CD4-positive, alpha-beta T cell (primary cell): ENCODE measurements at regions not wholly inside any gene's neighbourhood (a gene's known extent, or its start where the extent isn't known, plus 50 kb on each side); places are given as distances from the start of the nearest gene placed in this dataset.
A peak's percentile ranks its signal among the peaks of the same experiment; 100 is the strongest.
"Not testable (repeated sequence)": the region's sequence is repeated elsewhere in the genome, so short reads cannot be mapped to it uniquely, and the experiment has no call there.

Experiments
- ATAC-seq: fragments of 200-7000 bp; cut with Tn5 transposase; one replicate; pipeline ENCODE4 v1.10.0; 2022; ENCODE audit warnings: mild to moderate bottlenecking; ENCODE audit not compliant: poor library complexity
- CTCF ChIA-PET: fragments of 350-600 bp; sonication (Branson Sonifier 250); formaldehyde crosslinking; loops from one replicate; lab custom pipeline; 2021; ENCODE audit warnings: antibody characterized with exemption, inconsistent platforms; lab: Charles Lee
- POLR2A ChIA-PET: fragments of 350-600 bp; sonication (Branson Sonifier 250); formaldehyde crosslinking; loops from one replicate; lab custom pipeline; 2021; ENCODE audit warnings: antibody characterized with exemption, inconsistent platforms; lab: Charles Lee
- DNase-seq, 14 experiments: peaks; one replicate each; pipeline ENCODE4 v3.0.0-alpha.2; 2013 to 2020; ENCODE audit warnings: mixed read lengths in 2 of 14
- H3K27ac ChIP-seq, 2 donors: one replicate each; pipeline versions ENCODE4 v1.5.1 to v1.7.0; 2013; ENCODE audit warnings: low read length in 2 of 2, low read depth in 1 of 2, mild to moderate bottlenecking in 1 of 2
- H3K27me3 ChIP-seq, 2 experiments: 1 replicate in 1 of 2; 2 replicates in 1 of 2; pipeline versions ENCODE4 v1.6.1 to v1.7.0; 2013; ENCODE audit warnings: low read length in 2 of 2, control low read depth in 1 of 2, mild to moderate bottlenecking in 1 of 2, moderate library complexity in 1 of 2; ENCODE audit not compliant: insufficient read depth in 2 of 2, control insufficient read depth in 1 of 2
- H3K36me3 ChIP-seq: one replicate; pipeline ENCODE4 v1.6.1; 2013; ENCODE audit warnings: low read length, control low read depth; ENCODE audit not compliant: insufficient read depth
- H3K4me1 ChIP-seq: one replicate; pipeline ENCODE4 v1.6.1; 2013; ENCODE audit warnings: low read length, control low read depth; ENCODE audit not compliant: insufficient read depth
- H3K4me3 ChIP-seq: one replicate; pipeline ENCODE4 v1.5.1; 2013; ENCODE audit warnings: mild to moderate bottlenecking, low read length, moderate library complexity
- H3K9me3 ChIP-seq, 2 experiments: 1 replicate in 1 of 2; 2 replicates in 1 of 2; pipeline versions ENCODE4 v1.6.1 to v1.7.0; 2013; ENCODE audit warnings: low read length in 2 of 2, mild to moderate bottlenecking in 2 of 2, control low read depth in 1 of 2, moderate library complexity in 1 of 2; ENCODE audit not compliant: control insufficient read depth in 1 of 2, insufficient read depth in 1 of 2
- H3K27ac Mint-ChIP-seq: one replicate; pipeline ENCODE4 v1.8.0; 2020; ENCODE audit warnings: mixed read lengths
- H3K27me3 Mint-ChIP-seq: one replicate; pipeline ENCODE4 v1.8.0; 2021; ENCODE audit warnings: mixed read lengths
- H3K36me3 Mint-ChIP-seq: one replicate; pipeline ENCODE4 v1.8.0; 2021; ENCODE audit warnings: low read depth, mixed read lengths
- H3K4me1 Mint-ChIP-seq: one replicate; pipeline ENCODE4 v1.8.0; 2021; ENCODE audit warnings: low read depth, mixed read lengths
- H3K4me3 Mint-ChIP-seq: one replicate; pipeline ENCODE4 v1.8.0; 2020; ENCODE audit warnings: mild to moderate bottlenecking, mixed read lengths
- H3K9me3 Mint-ChIP-seq: one replicate; pipeline ENCODE4 v1.8.0; 2020; ENCODE audit warnings: mixed read lengths
- CTCF ChIP-seq: fragments of 200-600 bp; IDR thresholded peaks from one replicate; pipeline ENCODE4 v1.8.0; 2022; ENCODE audit warnings: antibody characterized with exemption, mild to moderate bottlenecking
- intact Hi-C, 2 experiments: fragments of 100-400 bp; cut with DNase I in 1 of 2; cut with micrococcal nuclease in 1 of 2; formaldehyde crosslinking; loops; one replicate each; pipeline versions ENCODE4 v1.15.1 to v1.9.0; 2023 to 2025; cut with DNase I, micrococcal nuclease

GRCh38 chr15:79777916-79778315 is 118.9 kb downstream of the MTHFS start:
- no peak overlapping the region for H3K4me3 Mint-ChIP-seq
- no peak for DNase-seq
- ATAC-seq = no peak
- TF ChIP-seq CTCF = no peak
- H3K36me3 Mint-ChIP-seq = no peaks in the 10 kb centered on the region
- CTCF ChIA-PET = interaction anchor here (1.0 kb wide), 1 partner anchor 11 kb away, joined by 3 read pairs; no protein-coding TSS in a partner anchor
- H3K27ac Mint-ChIP-seq = no peak overlapping the region
- intact Hi-C loops = loop anchor here in 1 of 2 experiments (10.0 kb wide), 1 partner anchor 63 kb away; no protein-coding TSS in a partner anchor
- POLR2A ChIA-PET = no interaction called here
- H3K9me3 ChIP-seq = peaks cover 18% of the 10 kb centered on the region in 2 experiments
- H3K27me3 Mint-ChIP-seq = peaks cover 11% of the 10 kb centered on the region
- H3K36me3 ChIP-seq = no peaks in the 10 kb centered on the region
- H3K27me3 ChIP-seq = peaks cover 3 to 5% of the 10 kb centered on the region in 2 experiments
- H3K4me1 Mint-ChIP-seq = no peaks in the 10 kb centered on the region
- H3K4me1 ChIP-seq = peaks cover 7% of the 10 kb centered on the region
- H3K9me3 Mint-ChIP-seq = peaks cover 8% of the 10 kb centered on the region
- H3K4me3 ChIP-seq = no peak overlapping the region
- no peak overlapping the region for H3K27ac ChIP-seq

- Mint-ChIP-seq H3K4me3 (no peak overlapping the region), H3K27ac (no peak overlapping the region), H3K36me3 (no peaks in the 10 kb centered on the region), H3K27me3 (peaks cover 16% of the 10 kb centered on the region), H3K9me3 (peaks cover 8% of the 10 kb centered on the region), H3K4me1 (no peaks in the 10 kb centered on the region)
- Histone ChIP-seq H3K4me3 (no peak overlapping the region), H3K9me3 (peaks cover 18 to 19% of the 10 kb centered on the region in 2 experiments), H3K27ac (no peak overlapping the region), H3K4me1 (peaks cover 7% of the 10 kb centered on the region), H3K27me3 (peaks cover 3 to 5% of the 10 kb centered on the region in 2 experiments), H3K36me3 (no peaks in the 10 kb centered on the region)
- no peak for ATAC-seq
- no peak for TF ChIP-seq CTCF
- intact Hi-C loops = loop anchor here in 1 of 2 experiments (10.0 kb wide), 1 partner anchor 64 kb away; no protein-coding TSS in a partner anchor
- DNase-seq = no peak
- ChIA-PET POLR2A (no interaction called here), CTCF (interaction anchor here (1.0 kb wide), 1 partner anchor 10 kb away, joined by 3 read pairs; no protein-coding TSS in a partner anchor)
Observed at GRCh38 chr15:79778378-79778990, 118.3 kb downstream of the MTHFS start.

GRCh38 chr15:79779746-79780145 is 117.1 kb downstream of the MTHFS start:
- Histone ChIP-seq H3K27ac (no peak overlapping the region), H3K4me1 (peaks cover 7% of the 10 kb centered on the region), H3K9me3 (peaks cover 18 to 19% of the 10 kb centered on the region in 2 experiments), H3K4me3 (no peak overlapping the region), H3K36me3 (no peaks in the 10 kb centered on the region), H3K27me3 (peaks cover 3 to 5% of the 10 kb centered on the region in 2 experiments)
- H3K4me1 Mint-ChIP-seq = no peaks in the 10 kb centered on the region
- H3K27me3 Mint-ChIP-seq = peaks cover 20% of the 10 kb centered on the region
- ChIA-PET POLR2A (no interaction called here), CTCF (no interaction called here)
- H3K36me3 Mint-ChIP-seq = no peaks in the 10 kb centered on the region
- intact Hi-C loops = loop anchor here in 1 of 2 experiments (10.0 kb wide), 1 partner anchor 65 kb away; no protein-coding TSS in a partner anchor
- DNase-seq (peak in 3 of 14 experiments; percentile 13 to 37 (median 29)), ATAC-seq (no peak)
- H3K4me3 Mint-ChIP-seq = no peak overlapping the region
- no peak for TF ChIP-seq CTCF
- H3K27ac Mint-ChIP-seq = no peak overlapping the region
- H3K9me3 Mint-ChIP-seq = peaks cover 8% of the 10 kb centered on the region

GRCh38 chr15:79782307-79782706 is 114.5 kb downstream of the MTHFS start:
- H3K4me1 Mint-ChIP-seq, H3K36me3 ChIP-seq, H3K4me1 ChIP-seq, H3K36me3 Mint-ChIP-seq, intact Hi-C loops, ATAC-seq, DNase-seq, H3K27me3 ChIP-seq, H3K27ac ChIP-seq, CTCF ChIA-PET, H3K4me3 Mint-ChIP-seq, H3K9me3 Mint-ChIP-seq, H3K4me3 ChIP-seq, H3K27ac Mint-ChIP-seq: not testable (repeated sequence)
- peaks cover 16% of the 10 kb centered on the region for H3K27me3 Mint-ChIP-seq
- H3K9me3 ChIP-seq = peaks cover 18 to 19% of the 10 kb centered on the region in 2 experiments
- POLR2A ChIA-PET = interaction anchor here (0.7 kb wide), 1 partner anchor 9 kb away, joined by 3 read pairs; no protein-coding TSS in a partner anchor
